BJ (cell line): ENCODE measurements at regions not wholly inside any gene's neighbourhood (a gene's known extent, or its start where the extent isn't known, plus 50 kb on each side); places are given as distances from the start of the nearest gene placed in this dataset.
"Not testable (repeated sequence)": the region's sequence is repeated elsewhere in the genome, so short reads cannot be mapped to it uniquely, and the experiment has no call there.

ENCODE experiments used
- CTCF ChIA-PET: fragments of 350-600 bp; formaldehyde crosslinking; extraction: SDS; loops from one replicate; lab custom pipeline; 2021; ENCODE audit warnings: antibody characterized with exemption, inconsistent platforms; lab: Yijun Ruan, JAX
- POLR2A ChIA-PET: fragments of 300-600 bp; sonication (Branson Sonifier 250); formaldehyde crosslinking; extraction: SDS; loops from one replicate; lab custom pipeline; 2021; ENCODE audit warnings: antibody characterized with exemption; lab: Charles Lee
- DNase-seq: peaks from one replicate; pipeline ENCODE4 v3.0.0-alpha.2; 2011; ENCODE audit warnings: low read depth
- H3K27me3 ChIP-seq: 2 replicates; pipeline ENCODE4 v1.6.0; 2011; ENCODE audit warnings: low read length; ENCODE audit not compliant: control insufficient read depth, insufficient read depth
- H3K36me3 ChIP-seq: 2 replicates; pipeline ENCODE4 v1.5.1; 2011; ENCODE audit warnings: low read length; ENCODE audit not compliant: control insufficient read depth, insufficient read depth
- H3K4me3 ChIP-seq: 2 replicates; pipeline ENCODE4 v1.5.1; 2011; ENCODE audit warnings: low read depth, mild to moderate bottlenecking, control low read depth, low read length
- TF ChIP-seq, protein P1 (sequence below): IDR thresholded peaks from 2 replicates; pipeline ENCODE4 v1.5.1; 2011; ENCODE audit warnings: low read depth, mild to moderate bottlenecking, control low read depth, inconsistent platforms, low read length, moderate library complexity; ENCODE audit not compliant: insufficient read depth

- CTCF ChIA-PET: interaction anchor here (0.6 to 1.7 kb wide), 7 partner anchors 8 to 243 kb away, joined by 3 to 6 read pairs (median 3); no protein-coding TSS in a partner anchor
- POLR2A ChIA-PET: no interaction called here
These were observed 151.1 kb downstream of the ZNF281 start for GRCh38 chr1:200258447-200259375.

DNA sequence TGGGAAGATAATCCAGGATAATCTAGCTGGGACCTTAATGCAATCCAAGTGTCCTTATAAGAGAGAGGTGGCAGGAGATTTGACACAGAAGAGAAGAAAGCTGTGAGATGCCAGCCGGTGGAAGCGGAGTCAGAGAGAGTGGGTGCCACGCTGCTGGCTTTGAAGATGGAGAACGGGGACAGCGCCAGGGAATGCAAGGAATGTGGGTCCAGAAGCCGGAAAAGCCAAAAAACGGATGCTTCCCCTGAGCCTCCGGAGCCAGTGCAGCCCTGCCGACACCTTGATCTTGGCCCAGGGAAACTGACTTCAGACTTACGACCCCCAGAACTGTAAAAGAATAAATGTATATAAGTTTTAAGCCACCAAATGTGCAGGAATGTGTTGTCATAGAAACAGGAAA, 152.6 kb downstream of the ZNF281 start:
- ChIA-PET CTCF (interaction anchor here (0.5 to 1.2 kb wide), 4 partner anchors 10 to 159 kb away, joined by 3 to 5 read pairs (median 4); no protein-coding TSS in a partner anchor), POLR2A (no interaction called here)
- Histone ChIP-seq H3K27me3 (no peaks in the 10 kb centered on the region), H3K4me3 (no peak overlapping the region), H3K36me3 (no peaks in the 10 kb centered on the region)
- DNase-seq: no peak
- TF ChIP-seq, protein P1, sequence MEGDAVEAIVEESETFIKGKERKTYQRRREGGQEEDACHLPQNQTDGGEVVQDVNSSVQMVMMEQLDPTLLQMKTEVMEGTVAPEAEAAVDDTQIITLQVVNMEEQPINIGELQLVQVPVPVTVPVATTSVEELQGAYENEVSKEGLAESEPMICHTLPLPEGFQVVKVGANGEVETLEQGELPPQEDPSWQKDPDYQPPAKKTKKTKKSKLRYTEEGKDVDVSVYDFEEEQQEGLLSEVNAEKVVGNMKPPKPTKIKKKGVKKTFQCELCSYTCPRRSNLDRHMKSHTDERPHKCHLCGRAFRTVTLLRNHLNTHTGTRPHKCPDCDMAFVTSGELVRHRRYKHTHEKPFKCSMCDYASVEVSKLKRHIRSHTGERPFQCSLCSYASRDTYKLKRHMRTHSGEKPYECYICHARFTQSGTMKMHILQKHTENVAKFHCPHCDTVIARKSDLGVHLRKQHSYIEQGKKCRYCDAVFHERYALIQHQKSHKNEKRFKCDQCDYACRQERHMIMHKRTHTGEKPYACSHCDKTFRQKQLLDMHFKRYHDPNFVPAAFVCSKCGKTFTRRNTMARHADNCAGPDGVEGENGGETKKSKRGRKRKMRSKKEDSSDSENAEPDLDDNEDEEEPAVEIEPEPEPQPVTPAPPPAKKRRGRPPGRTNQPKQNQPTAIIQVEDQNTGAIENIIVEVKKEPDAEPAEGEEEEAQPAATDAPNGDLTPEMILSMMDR: no peak

More at GRCh38 chr1:200258447-200259375, 151.1 kb downstream of the ZNF281 start:
- Histone ChIP-seq H3K36me3 (no peaks in the 10 kb centered on the region), H3K27me3 (no peaks in the 10 kb centered on the region), H3K4me3 (no peak overlapping the region)
- TF ChIP-seq, protein P1: peak; percentile 44
- DNase-seq: no peak

- H3K4me3 ChIP-seq, POLR2A ChIA-PET, H3K27me3 ChIP-seq, H3K36me3 ChIP-seq, DNase-seq: not testable (repeated sequence)
- CTCF ChIA-PET: interaction anchor here (0.9 to 1.3 kb wide), 2 partner anchors 8 to 114 kb away, joined by 3 to 4 read pairs; no protein-coding TSS in a partner anchor
These were observed 155.2 kb downstream of the ZNF281 start for GRCh38 chr1:200254602-200255001.

DNA sequence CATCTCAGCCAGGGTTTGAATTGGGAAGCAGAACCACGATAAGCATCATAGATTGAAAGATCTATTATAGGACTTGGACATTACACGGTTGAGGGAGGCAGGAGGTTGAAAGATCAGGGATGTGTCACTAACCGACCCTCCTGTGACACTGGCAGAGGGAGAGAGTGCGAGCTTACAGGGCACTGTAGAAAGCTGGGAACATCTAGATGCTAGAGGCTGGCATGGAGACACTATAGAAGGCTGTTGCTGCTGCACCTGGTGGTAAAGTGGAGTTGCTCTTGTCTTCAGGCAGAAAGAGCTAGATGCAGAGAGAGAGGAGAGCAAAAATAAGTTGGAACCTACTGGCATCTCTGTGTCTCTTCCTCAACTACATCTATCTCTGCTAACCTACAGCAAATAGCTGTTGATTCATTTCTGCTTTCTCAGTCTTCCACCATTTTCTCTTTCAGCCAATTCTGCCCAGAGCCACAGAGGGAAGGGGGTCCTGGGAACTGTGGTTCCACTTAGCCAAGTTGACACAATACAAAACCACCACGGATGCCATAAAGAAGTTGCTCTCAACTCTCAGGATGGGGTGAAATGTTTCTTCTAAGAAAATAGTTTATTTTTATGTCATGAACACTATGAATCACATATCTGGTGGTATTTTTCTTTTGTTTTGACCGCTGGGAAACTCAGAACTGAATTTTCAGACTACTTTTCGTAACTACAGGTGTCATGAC, 155.9 kb downstream of the ZNF281 start:
- Histone ChIP-seq H3K36me3 (no peaks in the 10 kb centered on the region), H3K27me3 (no peaks in the 10 kb centered on the region), H3K4me3 (no peak overlapping the region)
- no peak for DNase-seq
- TF ChIP-seq, protein P1: no peak
- ChIA-PET POLR2A (no interaction called here), CTCF (interaction anchor here (0.9 to 1.4 kb wide), 3 partner anchors 9 to 114 kb away, joined by 3 to 4 read pairs (median 3); no protein-coding TSS in a partner anchor)

DNA sequence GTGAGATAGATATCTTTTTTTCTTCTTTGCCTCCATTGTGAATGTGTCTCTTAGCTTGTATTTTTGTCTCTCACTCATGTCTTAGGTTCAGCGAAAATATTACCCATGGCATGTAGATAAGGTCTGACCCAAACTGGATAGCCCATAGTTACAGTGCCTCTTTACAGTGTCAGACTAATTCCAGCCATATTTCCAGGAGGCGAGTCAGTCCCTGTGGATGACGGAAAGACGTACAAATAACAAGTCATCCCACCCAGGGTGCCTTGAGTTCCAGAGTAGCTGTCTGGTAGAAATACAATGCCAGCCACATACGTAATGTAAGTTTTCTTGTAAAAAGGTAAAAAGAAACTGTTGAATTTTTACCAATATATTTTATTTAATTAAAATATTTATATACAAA, 157.3 kb downstream of the ZNF281 start:
- Histone ChIP-seq H3K4me3 (no peak overlapping the region), H3K36me3 (no peaks in the 10 kb centered on the region), H3K27me3 (no peaks in the 10 kb centered on the region)
- TF ChIP-seq, protein P1: no peak
- POLR2A ChIA-PET: interaction anchor here (0.7 kb wide), 1 partner anchor 11 kb away, joined by 5 read pairs; no protein-coding TSS in a partner anchor
- CTCF ChIA-PET: no interaction called here
- DNase-seq: no peak
